Stimulated activated CD8-positive, alpha-beta memory T cell treated with anti-CD3 and anti-CD28 coated beads, Interleukin-12 subunit alpha, Interleukin-12 subunit beta, amount 100 ng/mL, for 1 hour (primary cell): ENCODE measurements at regions not wholly inside any gene's neighbourhood (a gene's known extent, or its start where the extent isn't known, plus 50 kb on each side); places are given as distances from the start of the nearest gene placed in this dataset.

Experiments
- DNase-seq: peaks from one replicate; pipeline ENCODE4 v3.0.0-alpha.2; 2020; ENCODE audit warnings: low read depth

- DNase-seq, result no peak
These were observed 552.1 kb downstream of the LMO4 start for GRCh38 chr1:87880764-87881163.

DNA sequence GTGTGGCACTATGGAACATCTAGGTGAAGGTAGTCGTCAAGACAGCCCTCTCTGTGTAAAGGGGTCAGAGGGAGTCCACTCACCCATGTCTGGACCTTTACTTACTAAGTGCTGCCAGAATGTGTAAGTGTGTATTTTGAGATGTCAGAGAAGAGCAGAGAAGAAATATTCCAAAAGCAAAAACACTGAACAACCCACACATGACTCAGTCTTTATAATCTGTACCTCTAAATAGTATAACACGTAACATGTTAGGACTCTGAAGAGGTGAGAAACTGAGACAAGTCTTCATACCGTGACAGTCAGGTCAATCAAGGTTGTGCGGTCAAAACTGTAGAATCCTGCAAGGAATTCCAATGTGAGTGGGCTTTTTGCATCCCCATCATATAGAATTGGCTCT lies 555.2 kb downstream of the LMO4 start:
- DNase-seq, result no peak

- no peak for DNase-seq
These were observed 555.9 kb downstream of the LMO4 start for GRCh38 chr1:87884581-87884980.

GRCh38 chr1:87885278-87886025 lies 556.8 kb downstream of the LMO4 start:
- DNase-seq, result no peak

DNA sequence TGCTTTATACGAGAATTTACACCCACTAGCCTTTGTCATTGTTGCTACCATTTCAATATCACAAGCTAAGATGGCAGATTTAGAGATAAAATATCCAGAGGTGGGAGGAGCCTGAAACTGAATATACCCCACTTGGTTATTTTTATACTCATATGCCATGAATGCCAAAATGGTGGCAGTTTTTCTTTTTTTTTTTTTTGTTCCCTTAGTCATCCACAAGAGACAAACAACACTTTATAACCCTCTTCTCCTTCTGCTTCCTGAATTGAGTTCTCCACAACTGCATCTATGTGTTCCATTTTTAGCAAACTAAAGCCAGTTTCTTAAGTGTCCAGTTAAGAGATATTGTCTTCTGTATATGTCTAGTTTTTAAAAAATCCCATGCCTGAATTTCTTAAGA lies 558.4 kb downstream of the LMO4 start:
- DNase-seq, result no peak

DNA sequence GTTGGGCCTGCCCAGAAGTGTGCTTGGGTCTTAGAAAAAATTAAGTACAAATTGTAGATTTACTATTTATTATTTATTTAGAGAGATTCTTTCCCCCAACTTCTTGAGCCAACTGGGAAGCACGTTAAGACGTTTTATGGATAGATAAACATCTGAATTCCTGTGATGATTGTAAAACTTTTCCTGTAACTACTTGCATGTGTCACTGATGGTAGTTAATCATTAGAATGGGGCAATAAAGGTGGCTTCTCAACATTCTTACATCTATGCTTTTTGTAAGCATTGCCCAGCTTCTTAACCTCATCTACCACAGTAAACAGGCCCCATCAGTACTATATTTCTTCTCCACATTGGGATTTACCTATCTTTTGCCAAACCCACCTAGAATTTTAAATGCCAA lies 559.8 kb downstream of the LMO4 start:
- DNase-seq, result no peak

DNA sequence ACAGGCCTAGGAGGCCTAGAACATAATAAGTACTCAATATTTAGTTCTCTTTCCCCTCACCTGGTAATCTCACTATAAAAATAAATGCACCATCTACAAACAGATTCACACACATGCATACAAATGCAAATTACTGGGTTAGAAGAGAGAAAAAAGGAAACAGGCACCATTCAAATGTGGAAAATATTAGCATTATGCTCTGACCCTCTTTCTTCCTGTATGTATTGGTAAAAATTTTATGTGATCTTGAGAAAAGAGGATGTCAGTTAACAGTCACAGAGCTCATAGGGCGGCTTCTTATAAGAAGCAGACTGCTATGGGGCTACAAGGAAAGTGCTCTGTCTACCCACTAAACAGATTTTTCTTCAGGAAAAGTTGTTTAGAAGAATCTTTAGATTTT lies 565.4 kb downstream of the LMO4 start:
- no peak for DNase-seq

DNA sequence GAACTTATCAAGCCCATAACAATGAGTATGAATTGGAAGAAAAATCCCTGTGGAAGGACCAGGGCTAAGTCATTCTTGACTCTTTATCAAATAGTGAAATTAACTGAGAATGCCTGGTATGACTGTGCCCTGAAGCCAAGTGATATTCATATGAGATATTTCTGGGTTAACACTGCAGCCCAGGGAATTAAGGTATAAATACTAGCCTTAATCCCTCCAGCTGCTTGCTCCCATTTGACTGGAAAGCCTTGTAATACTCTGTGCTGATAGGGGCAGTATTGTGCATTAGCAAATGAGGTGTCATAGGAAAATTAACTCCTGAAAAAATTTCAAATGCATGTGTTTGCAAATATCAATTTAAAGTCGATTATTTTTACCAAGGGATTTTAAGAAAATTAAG lies 568.8 kb downstream of the LMO4 start:
- no peak for DNase-seq

DNA sequence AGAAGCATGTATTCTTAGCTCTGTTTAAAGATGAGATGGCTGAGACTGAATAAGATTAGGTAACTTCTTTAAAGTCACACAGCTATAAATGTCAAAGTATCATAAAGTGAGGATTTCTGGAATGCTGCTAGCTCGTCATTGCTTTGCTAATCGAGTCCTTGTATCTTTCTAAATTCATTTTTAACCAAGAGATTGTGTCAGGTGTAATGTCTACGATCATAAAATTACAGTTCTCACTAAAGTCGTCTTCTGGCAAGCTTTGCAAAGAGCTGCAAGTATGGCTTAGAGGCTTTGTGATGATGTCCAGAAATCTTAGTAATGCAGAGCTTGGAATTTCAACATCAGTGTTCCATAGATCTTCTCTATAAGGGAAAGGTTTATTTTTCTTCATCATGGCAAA lies 569.8 kb downstream of the LMO4 start:
- no peak for DNase-seq

DNA sequence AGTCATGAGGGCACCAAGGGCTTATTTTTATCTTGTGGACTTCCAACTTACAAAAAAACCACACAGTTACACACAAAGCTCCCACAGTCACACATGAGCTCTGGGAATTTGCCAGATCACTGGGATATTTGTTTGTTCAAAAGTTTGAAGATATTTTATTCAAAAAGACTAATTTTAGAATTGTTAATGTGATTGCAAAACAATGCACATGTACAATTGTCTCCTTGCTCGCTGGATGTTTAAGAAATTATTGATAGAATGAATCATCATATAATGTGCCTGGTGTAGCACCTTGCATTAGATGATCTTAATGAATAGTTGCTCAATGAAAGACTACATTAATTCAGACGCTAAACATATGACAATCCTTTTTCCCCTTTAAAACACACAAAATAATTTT lies 570.3 kb downstream of the LMO4 start:
- DNase-seq, result no peak

GRCh38 chr1:87899746-87900145 lies 571.1 kb downstream of the LMO4 start:
- no peak for DNase-seq

DNA sequence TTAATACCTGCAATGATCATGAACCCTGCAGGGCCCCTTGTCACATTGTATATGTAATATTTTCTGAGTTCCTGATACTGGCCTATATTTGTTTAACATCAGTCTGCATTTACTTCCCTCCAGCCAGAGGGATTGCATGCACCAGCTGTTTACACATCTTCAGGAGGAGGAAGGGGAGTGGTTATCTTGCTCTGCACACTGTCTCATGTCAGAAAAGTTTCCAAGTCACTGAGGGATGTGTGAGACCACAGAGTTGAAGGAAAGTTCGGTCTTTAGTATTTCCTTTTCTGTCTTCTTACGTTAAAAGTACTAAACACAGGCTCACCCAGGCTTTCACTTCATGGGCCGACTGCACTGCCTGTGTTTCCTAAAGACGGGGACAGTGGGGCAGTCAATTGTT lies 574.1 kb downstream of the LMO4 start:
- no peak for DNase-seq

- DNase-seq, result no peak
These were observed 574.6 kb downstream of the LMO4 start for GRCh38 chr1:87903242-87903641.

GRCh38 chr1:87904651-87905050 lies 576.0 kb downstream of the LMO4 start:
- no peak for DNase-seq

- no peak for DNase-seq
These were observed 577.0 kb downstream of the LMO4 start for GRCh38 chr1:87905651-87906050.

GRCh38 chr1:87906078-87906477 lies 577.4 kb downstream of the LMO4 start:
- no peak for DNase-seq

GRCh38 chr1:87913361-87913760 lies 584.7 kb downstream of the LMO4 start:
- no peak for DNase-seq

GRCh38 chr1:87914396-87914795 lies 585.7 kb downstream of the LMO4 start:
- DNase-seq, result no peak

DNA sequence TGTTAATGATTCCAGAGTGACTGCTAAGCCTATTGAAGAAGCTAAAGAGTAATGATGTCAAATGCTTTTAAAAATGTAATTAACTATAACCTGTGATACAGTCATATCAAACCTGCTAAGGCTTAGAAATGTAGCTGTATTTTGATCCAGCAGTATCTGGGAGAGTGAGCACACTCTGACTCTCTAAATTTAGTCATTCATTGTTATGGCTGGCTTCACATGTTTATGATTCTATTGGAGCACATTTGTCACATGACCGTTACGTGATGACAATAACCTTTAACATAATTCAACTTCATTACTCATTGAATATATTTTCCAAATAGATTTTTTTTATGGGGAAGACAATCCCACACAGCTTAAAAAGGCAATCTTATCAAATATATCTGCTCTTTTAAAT lies 587.1 kb downstream of the LMO4 start:
- DNase-seq, result no peak

DNA sequence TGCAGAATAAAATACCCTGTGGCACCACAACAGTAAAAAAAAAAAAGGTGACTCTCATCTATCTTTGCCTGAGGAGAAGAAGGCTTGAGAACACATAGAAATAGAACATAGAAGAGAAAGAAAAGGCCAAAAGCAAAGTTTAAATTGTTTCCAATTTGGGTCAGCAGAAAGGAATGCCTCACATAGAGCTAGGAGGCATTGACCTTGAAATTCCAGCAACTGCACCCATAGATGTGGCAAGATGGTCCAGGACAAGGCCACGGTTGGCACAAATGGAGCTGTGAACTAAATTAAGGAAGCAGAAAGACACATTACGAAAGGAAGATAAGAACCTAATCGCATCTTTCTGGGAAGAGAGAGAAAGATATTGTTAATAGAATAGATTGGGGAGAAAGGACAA lies 588.3 kb downstream of the LMO4 start:
- DNase-seq, result no peak

- DNase-seq, result no peak
These were observed 589.7 kb downstream of the LMO4 start for GRCh38 chr1:87918398-87918797.

DNA sequence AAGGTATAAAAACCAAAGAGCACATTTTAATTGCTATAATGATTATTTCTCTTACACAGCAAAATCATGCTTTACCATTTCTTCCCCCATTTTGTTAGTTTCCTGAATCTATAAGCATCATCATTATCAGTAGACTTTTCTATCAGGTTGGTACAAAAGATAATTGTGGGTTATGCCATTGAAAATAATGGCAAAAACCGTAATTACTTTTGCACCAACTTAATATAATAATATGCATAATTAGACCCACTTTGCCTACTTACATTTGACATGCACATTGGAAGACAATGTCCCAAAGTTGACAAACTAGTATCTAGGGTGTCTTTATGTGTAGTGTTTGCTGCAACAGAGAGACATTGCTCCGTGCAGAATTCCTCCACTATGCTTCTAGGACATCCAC lies 594.2 kb downstream of the LMO4 start:
- DNase-seq, result no peak

GRCh38 chr1:87926131-87926830 lies 597.6 kb downstream of the LMO4 start:
- no peak for DNase-seq

GRCh38 chr1:87926921-87927320 lies 598.2 kb downstream of the LMO4 start:
- DNase-seq, result no peak
